Spleen (tissue), 7 donors: ENCODE measurements at regions not wholly inside any gene's neighbourhood (a gene's known extent, or its start where the extent isn't known, plus 50 kb on each side); places are given as distances from the start of the nearest gene placed in this dataset.

Experiments used
- POLR2A ChIP-seq, 3 donors: fragments of 450-650 bp; IDR thresholded peaks; one replicate each; pipeline ENCODE4 v1.5.1; 2017; ENCODE audit warnings: antibody characterized with exemption in 3 of 3, mild to moderate bottlenecking in 1 of 3
- TF ChIP-seq, protein P1 (sequence below), 11 experiments: fragments of 200-600 bp in 7 of 11; fragments of 450-650 bp in 4 of 11; sonication (generic) in 4 of 11; IDR thresholded peaks in 8 of 11; conservative IDR thresholded peaks in 3 of 11; 1 replicate in 7 of 11; 2 replicates in 4 of 11; pipeline versions ENCODE4 v1.4.0 to v1.8.0; 2016 to 2021; ENCODE audit warnings: antibody characterized with exemption in 11 of 11, inconsistent platforms in 4 of 11, mild to moderate bottlenecking in 1 of 11
- donor health status: DM: no; HTN: no; CAD: no; lungs with moderate emphysema.
- donor health status: DM: no; HTN: no; CAD: no.
- donor health status: DM: no; HTN: no; CAD: no.

DNA sequence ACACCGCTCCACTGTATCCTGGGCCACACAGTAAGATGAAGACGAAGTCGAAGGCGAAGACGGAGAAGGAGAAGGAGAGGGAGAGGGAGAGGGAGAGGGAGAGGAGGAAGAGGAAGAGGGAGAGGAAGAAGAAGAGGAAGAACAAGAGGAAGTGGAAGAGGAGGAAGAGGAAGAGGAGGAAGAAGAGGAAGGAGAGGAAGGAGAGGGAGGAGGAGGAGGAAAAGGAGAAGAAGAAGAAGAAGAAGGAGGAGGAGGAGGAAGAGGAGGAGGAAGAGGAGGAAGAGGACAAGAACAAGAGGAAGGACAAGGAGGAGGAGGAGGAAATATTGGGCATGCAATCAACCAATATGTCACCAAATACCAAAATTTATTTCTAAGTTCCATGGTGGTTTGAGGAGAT lies 149.5 kb upstream of the ERCC4 start:
- TF ChIP-seq POLR2A (IDR thresholded peaks at IDR 0.05): no peak
- TF ChIP-seq, protein P1, sequence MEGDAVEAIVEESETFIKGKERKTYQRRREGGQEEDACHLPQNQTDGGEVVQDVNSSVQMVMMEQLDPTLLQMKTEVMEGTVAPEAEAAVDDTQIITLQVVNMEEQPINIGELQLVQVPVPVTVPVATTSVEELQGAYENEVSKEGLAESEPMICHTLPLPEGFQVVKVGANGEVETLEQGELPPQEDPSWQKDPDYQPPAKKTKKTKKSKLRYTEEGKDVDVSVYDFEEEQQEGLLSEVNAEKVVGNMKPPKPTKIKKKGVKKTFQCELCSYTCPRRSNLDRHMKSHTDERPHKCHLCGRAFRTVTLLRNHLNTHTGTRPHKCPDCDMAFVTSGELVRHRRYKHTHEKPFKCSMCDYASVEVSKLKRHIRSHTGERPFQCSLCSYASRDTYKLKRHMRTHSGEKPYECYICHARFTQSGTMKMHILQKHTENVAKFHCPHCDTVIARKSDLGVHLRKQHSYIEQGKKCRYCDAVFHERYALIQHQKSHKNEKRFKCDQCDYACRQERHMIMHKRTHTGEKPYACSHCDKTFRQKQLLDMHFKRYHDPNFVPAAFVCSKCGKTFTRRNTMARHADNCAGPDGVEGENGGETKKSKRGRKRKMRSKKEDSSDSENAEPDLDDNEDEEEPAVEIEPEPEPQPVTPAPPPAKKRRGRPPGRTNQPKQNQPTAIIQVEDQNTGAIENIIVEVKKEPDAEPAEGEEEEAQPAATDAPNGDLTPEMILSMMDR (IDR thresholded peaks at IDR 0.05 in 8 of 11, conservative IDR thresholded peaks at IDR 0.05 in 3 of 11): no peak
